GM12873 (cell line): ENCODE measurements at regions not wholly inside any gene's neighbourhood (a gene's known extent, or its start where the extent isn't known, plus 50 kb on each side); places are given as distances from the start of the nearest gene placed in this dataset.

Experiments
- CTCF ChIP-seq: IDR thresholded peaks from 2 replicates; pipeline ENCODE4 v1.5.1; 2012; ENCODE audit warnings: low read depth, mild to moderate bottlenecking, moderate library complexity, low read length, control low read depth; ENCODE audit not compliant: insufficient read depth; ENCODE audit errors: missing control alignments

GRCh38 chr2:12929758-12930157 lies 213.0 kb downstream of the TRIB2 start:
- no peak for TF ChIP-seq CTCF

GRCh38 chr2:12930391-12930790 lies 213.7 kb downstream of the TRIB2 start:
- TF ChIP-seq CTCF, result no peak

- TF ChIP-seq CTCF, result peak; percentile 79
Measured at GRCh38 chr2:12931186-12931844, 214.6 kb downstream of the TRIB2 start.

- TF ChIP-seq CTCF, result no peak
Measured at GRCh38 chr2:12932192-12932591, 215.5 kb downstream of the TRIB2 start.

GRCh38 chr2:12934146-12934756 lies 217.5 kb downstream of the TRIB2 start:
- no peak for TF ChIP-seq CTCF

- TF ChIP-seq CTCF, result no peak
Measured at GRCh38 chr2:12935222-12935621, 218.5 kb downstream of the TRIB2 start.

- no peak for TF ChIP-seq CTCF
Measured at GRCh38 chr2:12935796-12936195, 219.1 kb downstream of the TRIB2 start.
